GM18858 (cell line): ENCODE measurements at regions not wholly inside any gene's neighbourhood (a gene's known extent, or its start where the extent isn't known, plus 50 kb on each side); places are given as distances from the start of the nearest gene placed in this dataset.

Experiments used
- ATAC-seq: cut with Tn5 transposase; IDR thresholded peaks from one replicate; pipeline ENCODE4 v1.9.1; 2021; ENCODE audit not compliant: unreplicated experiment

DNA sequence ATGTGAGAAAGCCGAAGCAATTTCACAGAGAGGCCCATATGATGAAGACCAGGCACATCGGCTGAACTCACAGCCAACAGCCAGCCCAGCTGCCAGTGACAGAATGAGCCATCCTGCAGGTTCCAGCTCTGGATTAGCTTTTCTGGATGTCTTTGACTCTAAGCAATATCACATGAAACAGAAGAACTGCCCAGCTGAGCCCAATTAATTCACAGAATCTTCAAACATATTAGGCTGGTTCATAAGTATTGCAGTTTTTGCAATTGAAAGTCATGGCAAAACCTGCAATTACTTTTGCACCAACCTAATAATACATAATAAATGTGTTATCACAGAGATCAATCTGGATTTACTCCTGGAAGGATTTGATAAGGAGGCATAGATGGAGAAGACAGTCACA lies 299.9 kb downstream of the RAB28 start:
- ATAC-seq = no peak

GRCh38 chr4:13182133-13182532 lies 302.0 kb downstream of the RAB28 start:
- ATAC-seq = no peak

- ATAC-seq = no peak
Measured at GRCh38 chr4:13181681-13182080, 302.5 kb downstream of the RAB28 start.

- no peak for ATAC-seq
Measured at GRCh38 chr4:13180701-13181100, 303.4 kb downstream of the RAB28 start.

GRCh38 chr4:13178621-13179020 lies 305.5 kb downstream of the RAB28 start:
- ATAC-seq = no peak

- no peak for ATAC-seq
Measured at GRCh38 chr4:13176741-13177142, 307.4 kb downstream of the RAB28 start.

GRCh38 chr4:13174926-13175325 lies 309.2 kb downstream of the RAB28 start:
- no peak for ATAC-seq

DNA sequence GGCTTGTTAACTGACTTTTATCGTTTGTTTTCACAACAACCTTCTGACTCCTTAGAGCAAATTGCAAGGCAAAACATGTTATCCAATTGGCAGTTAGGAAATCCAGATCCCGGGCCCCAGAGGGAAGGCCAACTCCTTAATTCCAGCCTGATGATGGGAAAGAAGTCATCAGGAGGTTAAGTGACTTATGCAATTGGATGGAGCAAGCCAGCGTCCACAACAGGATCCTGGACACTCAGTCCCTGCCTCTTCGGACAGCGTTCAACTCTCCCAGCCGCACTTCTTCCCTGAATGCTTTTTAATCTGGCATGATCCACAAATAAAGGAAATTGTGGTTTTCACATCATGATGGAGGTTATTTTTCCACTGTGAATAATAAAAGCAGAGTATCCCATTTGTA lies 310.1 kb downstream of the RAB28 start:
- no peak for ATAC-seq

DNA sequence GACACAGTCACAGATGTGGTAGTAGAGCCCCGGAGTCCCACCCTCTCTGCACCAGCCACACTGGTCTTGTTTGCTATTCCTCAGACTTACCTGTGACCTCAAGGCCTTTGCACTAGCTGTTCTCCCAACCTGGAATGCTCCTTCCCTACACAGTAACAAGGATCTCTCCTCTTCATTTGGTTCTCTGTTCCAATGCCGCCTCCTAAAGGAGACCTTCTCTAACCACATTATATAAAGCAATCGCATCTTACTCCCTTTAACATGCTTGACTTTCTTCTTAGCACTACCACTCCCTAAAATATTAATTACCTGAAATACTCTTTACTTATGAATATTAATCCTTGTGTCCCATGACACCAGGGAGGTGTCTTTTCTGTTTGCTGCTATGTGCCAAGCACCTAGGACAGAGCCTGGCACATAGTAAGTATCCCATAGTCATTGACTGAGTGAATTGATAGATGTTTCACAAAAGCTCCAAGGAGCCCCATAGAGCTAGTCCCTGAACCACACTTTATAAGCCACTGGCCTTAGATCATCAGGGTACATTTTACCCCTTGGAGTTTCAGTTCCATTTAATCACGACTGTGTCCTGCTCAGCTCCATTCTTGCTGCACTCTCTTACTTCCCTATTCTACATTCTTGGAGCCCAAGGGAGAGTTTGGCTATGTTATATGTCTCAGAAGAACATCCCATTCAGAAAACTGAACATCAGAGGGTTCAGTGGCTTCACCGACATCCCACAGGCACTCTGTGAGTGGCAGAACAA lies 312.7 kb downstream of the RAB28 start:
- ATAC-seq = no peak

- no peak for ATAC-seq
Measured at GRCh38 chr4:13169731-13170525, 314.2 kb downstream of the RAB28 start.

DNA sequence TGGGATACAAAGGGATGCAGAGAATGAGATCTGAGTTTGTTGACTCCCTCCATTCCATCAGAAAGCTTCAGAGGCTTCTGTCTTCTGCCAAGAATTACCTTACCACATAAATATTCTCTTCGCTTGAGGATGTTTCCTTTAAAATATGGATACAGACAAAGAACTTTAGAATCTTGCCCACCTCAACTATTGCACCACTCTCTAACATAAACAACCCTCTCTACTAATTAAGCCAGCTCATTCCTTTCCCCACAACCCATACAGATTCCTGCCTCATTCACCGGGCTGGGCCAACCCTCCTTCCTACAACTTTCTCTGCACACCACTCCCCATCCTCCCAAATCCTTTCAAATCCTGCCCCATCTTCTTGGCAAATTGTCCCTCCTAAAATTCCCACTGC lies 315.8 kb downstream of the RAB28 start:
- no peak for ATAC-seq

DNA sequence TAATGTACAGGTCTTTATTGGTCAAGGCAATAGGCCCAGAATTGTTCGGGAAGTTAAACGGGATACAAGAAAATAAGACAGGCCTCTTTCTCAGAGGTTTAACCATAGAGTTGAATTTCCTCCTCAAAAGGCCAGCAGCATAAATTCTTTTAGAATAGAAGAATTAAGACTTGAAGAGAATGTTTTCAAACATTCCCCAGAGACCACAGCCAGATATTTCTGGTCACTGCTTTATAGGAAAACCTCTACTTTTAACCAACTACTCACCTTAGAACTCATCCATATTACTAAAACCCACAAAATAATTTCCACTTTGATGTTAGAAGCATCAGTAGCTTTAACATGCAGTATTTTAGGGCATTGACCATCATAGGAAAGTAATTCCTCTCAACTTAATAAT lies 317.9 kb downstream of the RAB28 start:
- ATAC-seq = no peak

- no peak for ATAC-seq
Measured at GRCh38 chr4:13164783-13165331, 319.3 kb downstream of the RAB28 start.

GRCh38 chr4:13162886-13163285 lies 321.3 kb downstream of the RAB28 start:
- no peak for ATAC-seq

DNA sequence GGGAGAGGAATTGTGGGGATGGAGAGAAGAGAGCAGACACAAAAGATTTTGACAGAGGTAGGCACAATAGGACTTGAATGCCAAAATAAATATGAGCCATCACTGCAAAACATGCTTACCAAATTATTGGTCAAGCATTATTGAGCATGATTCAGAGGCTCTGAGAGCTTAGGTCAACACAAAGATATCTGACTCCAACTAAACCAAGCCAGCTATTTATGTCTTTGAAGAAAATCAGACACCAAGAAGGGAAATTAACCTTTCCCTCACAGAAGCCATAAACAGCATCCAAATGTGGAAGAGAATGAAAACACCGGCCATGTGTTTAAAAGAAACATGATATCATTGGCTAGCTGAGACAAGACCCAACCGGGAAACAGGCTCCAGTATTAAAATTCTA lies 323.2 kb downstream of the RAB28 start:
- ATAC-seq = no peak

DNA sequence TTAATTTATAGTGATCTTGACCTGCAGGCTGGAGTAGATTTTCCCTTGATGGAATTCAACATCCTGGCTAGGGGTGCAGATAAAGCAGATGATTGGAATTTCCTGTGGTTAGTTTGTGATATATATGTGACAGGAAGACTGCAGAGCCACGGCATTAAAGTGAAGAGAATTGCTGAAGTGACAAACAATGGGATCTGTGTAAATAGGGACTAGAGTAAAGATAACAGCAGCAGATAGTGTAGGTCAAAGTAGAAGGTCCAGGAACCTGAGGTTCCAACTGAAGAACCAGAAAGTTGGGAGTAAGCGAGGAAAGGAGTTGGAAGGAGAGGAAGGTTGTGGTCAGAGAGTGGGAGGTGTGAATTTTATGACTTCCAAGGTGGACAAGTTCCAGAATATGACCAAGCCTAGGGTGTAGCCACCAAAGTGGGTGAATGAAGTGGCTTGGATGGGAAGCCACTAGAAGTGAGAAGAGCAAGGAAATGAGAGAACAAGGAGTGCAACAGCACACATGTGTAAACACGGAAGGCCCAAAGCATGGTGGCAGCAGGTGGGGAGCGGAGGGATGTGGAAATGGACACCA lies 325.0 kb downstream of the RAB28 start:
- ATAC-seq = no peak

GRCh38 chr4:13151194-13151593 lies 332.9 kb downstream of the RAB28 start:
- ATAC-seq = no peak

GRCh38 chr4:13143222-13144070 lies 340.7 kb downstream of the RAB28 start:
- no peak for ATAC-seq

DNA sequence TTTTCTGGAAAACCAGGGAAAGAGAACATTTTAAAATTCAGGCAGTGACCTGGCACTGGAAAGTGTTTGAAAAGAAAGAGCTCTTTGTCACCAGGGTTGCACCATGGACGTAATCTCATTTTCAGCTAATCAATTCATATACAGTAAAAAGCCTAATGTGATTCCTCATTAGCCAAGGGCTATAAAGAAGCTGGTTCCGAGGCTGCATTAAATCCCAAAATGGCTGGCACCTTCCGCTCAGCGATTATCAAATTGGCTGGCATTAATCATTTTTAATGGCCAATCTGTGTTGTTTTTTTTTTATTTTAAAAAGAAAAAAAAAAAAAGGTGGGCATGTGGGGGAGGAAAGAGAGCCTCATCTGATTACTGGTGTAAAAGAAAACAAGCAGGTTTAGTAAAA lies 341.4 kb downstream of the RAB28 start:
- no peak for ATAC-seq

GRCh38 chr4:13142191-13142590 lies 341.9 kb downstream of the RAB28 start:
- ATAC-seq = no peak

GRCh38 chr4:13137390-13137789 lies 346.8 kb downstream of the RAB28 start:
- no peak for ATAC-seq
